GM18951 (cell line): ENCODE measurements at regions not wholly inside any gene's neighbourhood (a gene's known extent, or its start where the extent isn't known, plus 50 kb on each side); places are given as distances from the start of the nearest gene placed in this dataset.

Experiments
- POLR2A ChIP-seq: IDR thresholded peaks from 4 replicates; pipeline ENCODE4 v1.6.1; 2011; ENCODE audit warnings: mild to moderate bottlenecking; ENCODE audit not compliant: insufficient read length, insufficient read depth; ENCODE audit errors: extremely low read depth
- in situ Hi-C: fragments of 300-500 bp; cut with MboI; formaldehyde crosslinking; loops from one replicate; pipeline ENCODE4 v1.12.0; 2022; ENCODE audit warnings: low sequenced_read_pairs, mixed read lengths, inconsistent platforms; ENCODE audit not compliant: unreplicated experiment

- in situ Hi-C loops, result no loop called here
- no peak for TF ChIP-seq POLR2A
Measured at GRCh38 chr9:28668158-28668557, 1094.9 kb upstream of the C9orf72 start.

GRCh38 chr9:28671000-28671399 lies 1097.7 kb upstream of the C9orf72 start:
- TF ChIP-seq POLR2A, result no peak
- in situ Hi-C loops, result no loop called here

- in situ Hi-C loops, result no loop called here
Measured at GRCh38 chr9:28678097-28678496, 1104.8 kb upstream of the C9orf72 start.

GRCh38 chr9:28688172-28688571 lies 1114.9 kb upstream of the C9orf72 start:
- in situ Hi-C loops, result no loop called here
- no peak for TF ChIP-seq POLR2A

More at GRCh38 chr9:28678097-28678496, 1104.8 kb upstream of the C9orf72 start:
- no peak for TF ChIP-seq POLR2A

- TF ChIP-seq POLR2A, result no peak
- in situ Hi-C loops, result no loop called here
Measured at GRCh38 chr9:28692012-28692411, 1118.7 kb upstream of the C9orf72 start.

- in situ Hi-C loops, result no loop called here
- TF ChIP-seq POLR2A, result no peak
Measured at GRCh38 chr9:28696960-28697359, 1123.7 kb upstream of the C9orf72 start.

GRCh38 chr9:28699632-28700031 lies 1126.4 kb upstream of the C9orf72 start:
- in situ Hi-C loops, result no loop called here
- TF ChIP-seq POLR2A, result no peak

- no peak for TF ChIP-seq POLR2A
- in situ Hi-C loops, result no loop called here
Measured at GRCh38 chr9:28707616-28708015, 1134.3 kb upstream of the C9orf72 start.

GRCh38 chr9:28714188-28714587 lies 1140.9 kb upstream of the C9orf72 start:
- no peak for TF ChIP-seq POLR2A
- in situ Hi-C loops, result no loop called here

- in situ Hi-C loops, result no loop called here
- no peak for TF ChIP-seq POLR2A
Measured at GRCh38 chr9:28718226-28718625, 1144.9 kb upstream of the C9orf72 start.

- no peak for TF ChIP-seq POLR2A
- in situ Hi-C loops, result no loop called here
Measured at GRCh38 chr9:28720746-28721145, 1147.5 kb upstream of the C9orf72 start.

- TF ChIP-seq POLR2A, result no peak
- in situ Hi-C loops, result no loop called here
Measured at GRCh38 chr9:28730111-28730510, 1156.8 kb upstream of the C9orf72 start.

- in situ Hi-C loops, result no loop called here
- TF ChIP-seq POLR2A, result no peak
Measured at GRCh38 chr9:28735738-28736342, 1162.6 kb upstream of the C9orf72 start.

- in situ Hi-C loops, result no loop called here
- no peak for TF ChIP-seq POLR2A
Measured at GRCh38 chr9:28741459-28741858, 1168.2 kb upstream of the C9orf72 start.
